Dermis microvascular lymphatic vessel endothelial cell (primary cell): ENCODE measurements at regions not wholly inside any gene's neighbourhood (a gene's known extent, or its start where the extent isn't known, plus 50 kb on each side); places are given as distances from the start of the nearest gene placed in this dataset.
"Not testable (repeated sequence)": the region's sequence is repeated elsewhere in the genome, so short reads cannot be mapped to it uniquely, and the experiment has no call there.

ENCODE experiments used
- DNase-seq, 2 donors: peaks; one replicate each; pipeline versions ENCODE4 v3.0.0 to v3.0.0-alpha.2; 2010; ENCODE audit warnings: low read depth in 2 of 2

DNA sequence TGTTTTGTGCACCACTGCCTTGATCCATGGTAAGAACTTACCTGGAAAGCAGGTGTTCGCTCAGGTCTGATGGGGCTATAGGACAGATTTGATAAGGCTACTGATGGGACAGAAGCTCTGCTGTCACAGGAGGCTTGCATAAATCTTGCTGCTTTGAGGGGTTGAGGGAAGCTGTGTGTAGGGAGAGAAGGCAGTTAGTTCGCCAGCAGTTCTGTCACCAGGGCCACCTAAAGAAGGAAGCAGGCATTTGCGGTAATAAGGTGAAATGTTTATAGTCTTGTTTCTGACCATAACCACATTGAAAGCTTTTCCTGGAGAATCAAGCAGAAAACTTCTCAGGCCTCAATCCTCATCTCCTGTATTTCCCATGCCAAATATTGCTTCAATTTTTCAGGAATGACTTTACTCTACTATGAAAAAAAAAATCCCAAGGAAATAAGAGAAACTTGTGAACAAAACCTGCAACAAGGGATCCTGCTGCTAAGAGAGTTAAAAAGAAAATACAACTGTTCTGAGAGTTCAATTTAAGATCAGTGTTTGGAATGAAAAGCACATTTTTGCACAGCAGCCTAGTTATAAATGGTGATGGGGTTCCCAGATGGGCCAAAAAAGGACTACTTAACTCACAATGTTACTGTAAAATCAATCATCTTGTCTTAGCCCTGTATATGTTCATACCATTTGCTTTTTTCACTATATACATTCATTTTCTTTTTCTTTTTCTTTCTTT lies 122.0 kb upstream of the RANBP3L start:
- DNase-seq: no peak

GRCh38 chr5:36426070-36426469 lies 124.4 kb upstream of the RANBP3L start:
- not testable (repeated sequence) for DNase-seq

DNA sequence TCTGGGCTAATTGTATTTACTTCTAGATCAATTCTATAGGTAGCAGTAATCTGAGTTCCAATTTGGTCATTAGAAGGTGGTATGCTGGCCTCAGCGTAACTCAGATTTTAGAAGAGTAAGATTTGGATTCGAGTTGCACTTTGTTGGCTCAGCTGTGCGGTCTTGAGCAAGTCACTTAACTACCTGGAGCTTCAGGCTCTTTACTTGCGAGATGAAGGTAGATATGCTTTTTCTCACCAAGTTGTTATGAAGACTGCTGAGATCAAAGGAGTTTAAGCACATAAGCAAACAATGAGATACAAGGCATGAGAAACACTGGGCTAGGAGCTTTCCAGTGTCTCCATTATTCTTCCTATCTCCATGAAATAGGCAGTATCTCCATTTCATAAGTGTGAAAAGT lies 133.8 kb upstream of the RANBP3L start:
- no peak for DNase-seq

DNA sequence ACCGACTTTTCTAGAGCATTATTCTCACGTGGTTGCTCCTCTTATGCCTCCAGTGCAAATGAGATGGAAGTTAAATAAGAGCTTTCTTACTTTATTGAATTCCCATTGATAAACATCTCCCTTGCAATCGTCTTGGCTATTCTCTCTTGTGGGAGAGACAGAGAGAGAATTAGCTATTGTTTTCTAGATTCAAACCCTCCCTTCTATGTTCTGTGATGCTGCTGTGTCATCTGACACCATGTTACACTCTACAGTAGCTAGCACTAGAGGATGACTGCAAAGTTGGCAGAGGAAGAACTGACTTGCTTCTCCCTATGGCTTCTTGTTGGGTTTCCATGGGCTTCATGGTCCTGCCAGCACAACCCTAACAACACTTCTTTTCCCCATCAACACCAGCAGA lies 134.6 kb upstream of the RANBP3L start:
- DNase-seq: no peak

DNA sequence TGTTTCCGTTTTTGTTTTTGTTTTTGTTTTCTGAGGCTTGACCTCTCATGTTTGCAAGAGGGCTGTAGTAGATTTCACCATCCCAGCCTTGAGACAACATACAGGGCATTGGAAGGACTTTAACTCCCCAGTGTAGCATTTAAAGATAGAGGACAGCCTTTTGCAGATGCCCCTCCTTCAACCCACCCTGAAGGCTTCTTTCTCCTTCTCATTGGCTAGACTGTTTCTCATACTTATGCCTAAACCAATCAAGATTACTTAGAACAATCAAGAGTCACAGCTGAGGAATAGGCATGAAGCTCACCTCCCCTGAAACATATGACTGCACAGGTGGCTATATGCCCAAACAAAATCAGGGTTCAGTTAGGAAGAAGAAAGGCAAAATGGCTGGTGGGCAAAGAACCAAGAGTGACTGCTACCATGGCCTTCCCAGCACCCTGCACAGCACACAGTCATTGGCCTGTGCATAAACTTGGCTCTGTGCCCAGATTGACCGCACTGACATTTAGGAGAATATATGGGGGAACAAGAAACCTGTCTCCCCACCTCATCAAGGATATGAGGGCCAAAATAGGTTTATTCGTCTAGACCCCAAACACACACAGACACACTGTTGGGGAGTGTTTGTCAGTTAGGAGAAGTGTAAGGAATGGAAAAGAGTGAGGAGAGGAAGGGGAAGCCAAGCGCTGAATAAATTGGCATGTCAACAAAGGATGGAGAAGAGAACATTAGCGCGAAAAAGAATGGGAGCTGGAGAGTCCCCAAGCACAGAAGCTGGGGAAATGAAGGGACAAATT lies 137.3 kb upstream of the RANBP3L start:
- no peak for DNase-seq

GRCh38 chr5:36440300-36440699 lies 138.6 kb upstream of the RANBP3L start:
- DNase-seq: no peak

- DNase-seq: no peak
Measured at GRCh38 chr5:36441280-36441679, 139.6 kb upstream of the RANBP3L start.

DNA sequence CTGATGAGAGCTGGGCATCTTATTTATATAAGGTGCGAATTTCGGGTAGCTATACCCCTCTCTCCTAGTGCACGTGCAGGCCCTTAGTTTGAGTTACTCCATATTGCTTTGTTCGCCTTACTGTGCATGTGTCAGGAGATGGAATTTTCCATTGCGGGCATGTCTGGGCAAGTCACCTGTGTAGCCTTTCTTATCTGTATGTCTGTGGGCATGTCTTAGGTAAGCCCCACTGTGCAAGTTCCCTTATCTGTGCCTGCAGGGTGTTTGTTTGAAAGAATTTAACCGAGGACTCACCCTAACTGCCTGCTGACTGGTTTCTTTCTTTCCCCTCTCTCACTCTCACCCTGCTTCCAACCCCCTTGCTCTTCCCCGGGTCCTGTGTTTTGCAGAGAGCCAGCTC lies 140.7 kb upstream of the RANBP3L start:
- DNase-seq: no peak

DNA sequence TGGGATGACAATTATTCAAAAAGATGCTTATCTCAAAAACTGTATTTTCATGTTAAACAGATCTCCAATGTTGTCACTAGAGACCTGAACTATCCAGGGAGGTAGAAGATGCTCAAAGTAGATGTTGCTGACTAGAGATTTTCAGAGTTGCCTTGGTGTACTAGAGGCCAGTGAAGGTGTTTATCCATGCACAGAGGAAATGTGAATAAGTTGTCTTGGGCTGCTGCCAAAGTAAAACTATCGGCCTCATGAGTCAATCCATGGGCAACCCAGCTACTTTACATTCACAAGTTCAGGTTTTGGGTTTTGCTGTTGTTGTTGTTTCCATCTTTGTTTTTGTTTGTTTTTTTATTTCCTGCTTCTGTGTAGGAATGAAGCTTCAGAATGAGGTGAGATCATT lies 141.1 kb upstream of the RANBP3L start:
- DNase-seq: peak in 1 of 2 donors; percentile 34

DNA sequence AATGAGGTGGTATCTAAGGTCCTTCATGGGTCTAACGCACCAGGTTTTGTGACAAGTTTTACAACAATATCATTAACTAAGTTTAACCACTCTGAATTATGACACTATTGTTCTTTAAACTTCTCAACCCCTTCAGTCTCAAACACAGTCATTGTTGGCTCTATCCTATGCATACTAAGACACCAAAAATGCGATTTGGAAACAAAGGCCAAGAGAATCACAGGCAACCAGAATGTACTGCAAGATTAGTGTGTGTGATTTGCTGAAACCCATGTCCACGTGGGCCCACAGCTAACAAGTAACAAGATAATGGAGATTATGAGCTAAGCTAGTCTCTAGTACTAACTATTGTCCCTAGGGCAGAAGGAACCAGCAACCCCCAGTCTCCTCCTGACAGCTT lies 142.2 kb upstream of the RANBP3L start:
- DNase-seq: no peak

- no peak for DNase-seq
Measured at GRCh38 chr5:36444582-36445418, 143.1 kb upstream of the RANBP3L start.

DNA sequence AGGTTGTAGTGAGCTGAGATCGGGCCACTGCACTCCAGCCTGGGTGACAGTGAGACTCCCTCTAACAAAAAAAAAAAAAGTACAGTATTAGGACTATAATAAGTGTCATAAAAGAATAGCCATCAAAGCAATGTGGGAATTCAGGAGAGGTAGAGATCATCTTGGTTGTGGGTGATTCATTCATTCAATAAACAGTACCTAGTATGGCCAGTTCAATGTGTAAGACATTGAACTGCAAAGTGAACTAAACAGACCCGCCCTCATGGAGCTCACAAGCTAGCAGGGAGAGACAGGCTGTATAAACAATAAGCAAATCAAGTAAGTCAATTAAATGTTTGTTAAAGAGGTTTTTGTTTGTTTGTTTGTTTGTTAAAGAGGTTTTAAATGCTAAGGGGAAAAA lies 146.1 kb upstream of the RANBP3L start:
- no peak for DNase-seq

DNA sequence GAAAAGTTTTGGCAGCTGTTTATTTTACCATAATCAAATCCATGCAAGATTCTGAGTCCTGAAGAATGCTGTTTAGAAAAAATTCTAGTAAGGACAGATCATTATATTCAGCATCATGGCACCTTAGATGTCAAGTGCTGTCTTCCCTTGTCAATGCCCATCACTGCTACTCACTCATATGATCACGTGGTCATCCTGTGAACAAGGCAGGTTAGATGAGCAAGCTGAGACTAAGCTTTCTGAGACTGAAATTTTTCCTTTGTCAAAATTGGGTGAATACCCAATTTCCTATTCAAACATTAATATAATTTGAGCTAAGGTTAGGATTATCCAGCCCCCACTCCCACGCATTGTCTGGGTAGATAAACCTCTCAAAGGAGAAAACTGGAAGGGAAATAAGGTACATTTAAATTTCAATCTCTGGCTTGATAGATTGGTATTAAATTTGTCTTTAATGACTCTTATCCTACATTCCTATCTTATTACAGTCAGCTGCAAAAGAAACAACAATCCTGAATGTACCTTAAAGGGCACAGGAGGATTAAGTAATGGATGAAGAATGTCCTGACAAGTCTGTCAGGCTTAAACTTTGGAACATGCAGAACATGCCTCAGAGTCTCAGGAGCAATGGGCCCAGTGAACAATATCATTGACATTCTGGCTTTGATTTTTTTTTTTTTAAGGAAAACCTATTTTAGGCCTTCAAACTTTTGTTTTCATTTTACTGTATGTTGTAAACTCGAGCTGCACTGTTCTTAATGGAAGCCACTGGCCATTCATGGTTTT lies 148.7 kb upstream of the RANBP3L start:
- no peak for DNase-seq

DNA sequence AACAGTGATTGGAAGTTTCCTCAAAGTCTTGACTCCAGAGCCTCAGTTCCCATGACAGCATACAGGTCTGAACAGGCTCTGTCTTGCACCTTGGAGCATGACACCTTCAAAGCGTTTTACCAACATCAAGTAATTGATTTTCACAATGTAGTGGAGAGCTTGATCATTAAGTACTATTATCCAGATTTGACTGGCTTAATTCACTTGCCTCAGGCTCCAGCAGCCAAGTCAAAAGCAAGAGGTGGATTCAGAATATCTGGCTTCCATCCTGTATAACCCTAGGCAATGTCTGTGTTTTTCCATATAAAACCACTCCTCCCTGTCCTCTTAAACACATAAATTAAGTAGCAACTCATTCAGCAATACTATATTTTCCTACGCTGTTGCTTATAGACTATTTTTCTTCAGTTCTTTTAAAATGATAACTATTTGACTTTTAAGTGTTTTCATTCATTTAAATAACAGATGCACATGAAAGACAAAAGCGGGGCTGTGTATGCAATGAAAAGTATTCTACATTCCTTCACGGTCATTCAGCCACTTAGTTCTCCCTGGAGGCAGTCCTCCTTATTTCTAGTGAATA lies 150.8 kb upstream of the RANBP3L start:
- no peak for DNase-seq

DNA sequence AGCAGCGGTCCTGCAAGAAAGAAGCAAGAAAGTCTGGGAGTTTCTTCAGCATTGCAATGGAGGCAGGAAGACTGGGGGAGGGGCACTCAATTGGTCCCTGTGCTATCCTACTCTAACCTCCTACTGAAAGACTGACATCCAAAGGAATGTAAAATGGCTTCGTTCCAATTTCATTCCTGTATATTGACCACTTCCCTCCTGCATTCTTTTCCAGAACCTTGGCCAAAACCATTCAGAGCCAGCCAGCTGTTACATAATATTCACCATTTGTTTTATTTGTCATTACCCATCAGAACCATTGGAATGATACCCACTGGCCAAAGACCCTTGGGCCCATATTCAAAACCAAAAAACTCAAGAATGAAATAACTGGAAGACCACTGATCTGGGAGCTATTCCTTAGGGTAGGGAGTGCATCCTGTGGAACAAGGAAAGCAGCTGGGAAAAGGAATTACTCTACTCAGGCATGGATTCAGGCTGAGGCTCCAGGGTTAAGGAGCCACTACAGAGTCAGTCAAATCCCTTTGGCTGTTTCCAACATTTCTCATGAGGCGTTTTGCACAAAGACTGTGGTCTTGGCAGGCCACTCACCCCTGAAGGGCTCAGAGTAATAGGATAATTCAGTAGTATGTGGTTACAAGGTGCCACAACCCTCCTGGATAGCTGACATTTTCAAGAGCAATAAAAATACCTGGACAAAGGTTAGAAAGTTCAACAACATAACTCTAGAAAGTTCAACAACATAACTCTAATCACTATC lies 148.7 kb upstream of the SLC1A3 start:
- peak in 1 of 2 donors; percentile 30 for DNase-seq

GRCh38 chr5:36458746-36459145 lies 147.7 kb upstream of the SLC1A3 start:
- no peak for DNase-seq

- no peak for DNase-seq
Measured at GRCh38 chr5:36459176-36460135, 146.9 kb upstream of the SLC1A3 start.

DNA sequence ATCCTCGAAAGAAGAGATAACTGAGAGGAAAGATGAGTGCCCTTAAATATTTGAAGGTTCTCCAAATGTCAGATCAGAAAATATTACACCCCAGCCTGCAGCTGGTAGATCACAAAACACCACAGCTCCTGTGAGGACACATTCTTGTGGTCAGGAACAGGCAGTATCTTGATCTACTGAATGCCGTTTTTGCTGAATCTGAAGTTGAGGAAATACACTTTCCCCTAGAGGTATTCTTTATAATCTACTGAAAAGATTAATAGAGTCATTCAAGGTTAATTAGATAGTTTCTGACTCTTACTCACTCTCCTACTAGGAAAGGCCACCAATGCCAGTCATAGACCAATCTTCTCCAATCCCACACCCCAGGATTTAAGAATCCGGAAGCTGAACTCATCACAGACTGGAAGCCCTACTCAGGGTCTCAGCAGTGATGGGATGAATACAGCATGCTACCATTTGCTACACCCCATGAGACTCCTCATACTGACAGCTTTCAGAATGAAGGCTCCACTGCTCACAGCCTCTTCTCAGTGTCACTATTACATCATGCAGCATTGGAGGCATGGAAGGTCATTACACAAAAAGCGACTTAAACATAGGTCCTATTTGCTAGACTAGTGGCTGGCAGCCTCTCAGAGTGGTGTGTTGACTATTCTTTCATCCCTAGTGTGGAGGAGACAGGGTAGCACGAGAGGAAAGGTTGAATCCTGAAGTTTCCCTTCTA lies 143.9 kb upstream of the SLC1A3 start:
- DNase-seq: no peak
